HEK293T (cell line): ENCODE measurements at regions not wholly inside any gene's neighbourhood (a gene's known extent, or its start where the extent isn't known, plus 50 kb on each side); places are given as distances from the start of the nearest gene placed in this dataset.

ENCODE experiments used
- CTCF ChIA-PET: fragments of 350-600 bp; formaldehyde crosslinking; extraction: SDS; loops from one replicate; lab custom pipeline; 2021; ENCODE audit warnings: antibody characterized with exemption, inconsistent platforms; lab: Yijun Ruan, JAX
- POLR2A ChIA-PET: fragments of 350-600 bp; formaldehyde crosslinking; extraction: SDS; loops from one replicate; lab custom pipeline; 2020; ENCODE audit warnings: antibody characterized with exemption, inconsistent platforms; lab: Yijun Ruan, JAX
- DNase-seq: peaks from one replicate; pipeline ENCODE4 v3.0.0; 2012; ENCODE audit warnings: mixed read lengths; ENCODE audit errors: extremely low spot score
- ARNT ChIP-seq: fragments of 450-650 bp; IDR thresholded peaks from 2 replicates; pipeline ENCODE4 v1.6.1; 2017; ENCODE audit warnings: mild to moderate bottlenecking
- BHLHE40 ChIP-seq: fragments of 450-650 bp; IDR thresholded peaks from 2 replicates; pipeline ENCODE4 v1.6.1; 2016; ENCODE audit warnings: mild to moderate bottlenecking, moderate library complexity, borderline replicate concordance
- CTBP1 ChIP-seq: fragments of 450-650 bp; IDR thresholded peaks from 2 replicates; pipeline ENCODE4 v1.6.1; 2016; ENCODE audit warnings: borderline replicate concordance
- ELF4 ChIP-seq: fragments of 450-650 bp; IDR thresholded peaks from 2 replicates; pipeline ENCODE4 v1.6.1; 2017; ENCODE audit warnings: antibody characterized with exemption
- FOXA1 ChIP-seq: fragments of 450-650 bp; IDR thresholded peaks from 2 replicates; pipeline ENCODE4 v1.6.1; 2016; ENCODE audit warnings: mild to moderate bottlenecking
- FOXK2 ChIP-seq: fragments of 450-650 bp; IDR thresholded peaks from 2 replicates; pipeline ENCODE4 v1.6.1; 2016; ENCODE audit warnings: mild to moderate bottlenecking
- FOXM1 ChIP-seq: fragments of 450-650 bp; IDR thresholded peaks from 2 replicates; pipeline ENCODE4 v1.6.1; 2017; ENCODE audit warnings: mild to moderate bottlenecking, borderline replicate concordance
- HDGF ChIP-seq: fragments of 450-650 bp; IDR thresholded peaks from 2 replicates; pipeline ENCODE4 v1.6.1; 2017; ENCODE audit warnings: antibody characterized with exemption, borderline replicate concordance
- L3MBTL2 ChIP-seq: fragments of 450-650 bp; conservative IDR thresholded peaks from 2 replicates; pipeline ENCODE4 v1.6.1; 2016; ENCODE audit warnings: mild to moderate bottlenecking
- LEF1 ChIP-seq: fragments of 450-650 bp; IDR thresholded peaks from 2 replicates; pipeline ENCODE4 v1.6.1; 2017; ENCODE audit warnings: mild to moderate bottlenecking, borderline replicate concordance
- NFRKB ChIP-seq: fragments of 450-650 bp; IDR thresholded peaks from 2 replicates; pipeline ENCODE4 v1.6.1; 2016; ENCODE audit warnings: mild to moderate bottlenecking, moderate library complexity
- SP1 ChIP-seq: fragments of 450-650 bp; IDR thresholded peaks from 2 replicates; pipeline ENCODE4 v1.6.1; 2017
- SUZ12 ChIP-seq: fragments of 450-650 bp; IDR thresholded peaks from 2 replicates; pipeline ENCODE4 v1.6.1; 2016; ENCODE audit warnings: mild to moderate bottlenecking
- TARDBP ChIP-seq: fragments of 450-650 bp; IDR thresholded peaks from 2 replicates; pipeline ENCODE4 v1.6.1; 2016
- ZNF384 ChIP-seq: fragments of 450-650 bp; IDR thresholded peaks from 2 replicates; pipeline ENCODE4 v1.6.1; 2016
- TF ChIP-seq, protein P1 (sequence below): fragments of 450-650 bp; IDR thresholded peaks from 2 replicates; pipeline ENCODE4 v1.6.1; 2016

GRCh38 chr20:51116765-51117686 lies 94.1 kb upstream of the KCNG1 start:
- TF ChIP-seq FOXK2, result no peak
- no peak for TF ChIP-seq HDGF
- no peak for TF ChIP-seq ARNT
- no peak for TF ChIP-seq L3MBTL2
- TF ChIP-seq CTBP1, result no peak
- TF ChIP-seq BHLHE40, result no peak
- TF ChIP-seq ZNF384, result no peak
- no peak for TF ChIP-seq SUZ12
- TF ChIP-seq FOXA1, result no peak
- TF ChIP-seq TARDBP, result no peak
- TF ChIP-seq LEF1, result no peak
- TF ChIP-seq SP1, result no peak
- no peak for TF ChIP-seq FOXM1
- no peak for TF ChIP-seq NFRKB
- CTCF ChIA-PET, result interaction anchor here (1.1 kb wide), 1 partner anchor 143 kb away, joined by 3 read pairs; no protein-coding TSS in a partner anchor
- DNase-seq, result no peak
- POLR2A ChIA-PET, result no interaction called here

GRCh38 chr20:51111290-51111689 lies 88.4 kb upstream of the KCNG1 start:
- CTCF ChIA-PET, result interaction anchor here (0.6 kb wide), 1 partner anchor 128 kb away, joined by 4 read pairs; no protein-coding TSS in a partner anchor

GRCh38 chr20:51108638-51109363 lies 85.9 kb upstream of the KCNG1 start:
- POLR2A ChIA-PET, result no interaction called here
- no peak for TF ChIP-seq FOXM1
- TF ChIP-seq HDGF, result no peak
- TF ChIP-seq L3MBTL2, result no peak
- no peak for TF ChIP-seq BHLHE40
- no peak for TF ChIP-seq SP1
- TF ChIP-seq CTBP1, result no peak
- TF ChIP-seq, protein P1, sequence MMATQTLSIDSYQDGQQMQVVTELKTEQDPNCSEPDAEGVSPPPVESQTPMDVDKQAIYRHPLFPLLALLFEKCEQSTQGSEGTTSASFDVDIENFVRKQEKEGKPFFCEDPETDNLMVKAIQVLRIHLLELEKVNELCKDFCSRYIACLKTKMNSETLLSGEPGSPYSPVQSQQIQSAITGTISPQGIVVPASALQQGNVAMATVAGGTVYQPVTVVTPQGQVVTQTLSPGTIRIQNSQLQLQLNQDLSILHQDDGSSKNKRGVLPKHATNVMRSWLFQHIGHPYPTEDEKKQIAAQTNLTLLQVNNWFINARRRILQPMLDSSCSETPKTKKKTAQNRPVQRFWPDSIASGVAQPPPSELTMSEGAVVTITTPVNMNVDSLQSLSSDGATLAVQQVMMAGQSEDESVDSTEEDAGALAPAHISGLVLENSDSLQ, result no peak
- CTCF ChIA-PET, result no interaction called here

More at GRCh38 chr20:51111290-51111689, 88.4 kb upstream of the KCNG1 start:
- DNase-seq, result no peak
- POLR2A ChIA-PET, result no interaction called here
- TF ChIP-seq SP1 (no peak), SUZ12 (no peak), ELF4 (no peak), BHLHE40 (no peak), FOXK2 (no peak)

DNA sequence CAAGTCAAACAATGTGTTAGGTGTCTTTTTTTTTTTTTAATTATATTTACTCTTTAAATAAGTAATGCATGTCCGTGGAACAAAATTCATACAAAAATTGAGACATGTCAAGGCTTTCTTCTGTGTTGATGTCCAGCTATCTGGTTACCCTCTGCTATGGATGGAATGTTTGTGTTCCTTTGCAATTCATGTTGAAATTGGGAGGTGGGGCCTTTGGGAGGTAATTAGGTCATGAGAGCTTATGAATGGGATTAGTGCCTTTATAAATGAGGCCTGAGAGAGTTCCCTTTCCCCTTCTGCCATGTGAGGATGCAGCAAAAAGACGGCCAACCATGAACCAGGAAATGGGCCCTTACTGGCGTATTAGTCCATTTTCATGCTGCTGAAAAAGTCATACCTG lies 83.1 kb upstream of the KCNG1 start:
- ChIA-PET CTCF (no interaction called here), POLR2A (no interaction called here)
- no peak for DNase-seq
- TF ChIP-seq ARNT (no peak), BHLHE40 (no peak), LEF1 (no peak), TARDBP (no peak), CTBP1 (no peak), ELF4 (no peak), FOXK2 (no peak), SP1 (no peak), FOXM1 (no peak), L3MBTL2 (no peak), ZNF384 (no peak), HDGF (no peak), NFRKB (no peak), SUZ12 (no peak), FOXA1 (no peak)
- TF ChIP-seq, protein P1, result no peak

More at GRCh38 chr20:51108638-51109363, 85.9 kb upstream of the KCNG1 start:
- no peak for DNase-seq

DNA sequence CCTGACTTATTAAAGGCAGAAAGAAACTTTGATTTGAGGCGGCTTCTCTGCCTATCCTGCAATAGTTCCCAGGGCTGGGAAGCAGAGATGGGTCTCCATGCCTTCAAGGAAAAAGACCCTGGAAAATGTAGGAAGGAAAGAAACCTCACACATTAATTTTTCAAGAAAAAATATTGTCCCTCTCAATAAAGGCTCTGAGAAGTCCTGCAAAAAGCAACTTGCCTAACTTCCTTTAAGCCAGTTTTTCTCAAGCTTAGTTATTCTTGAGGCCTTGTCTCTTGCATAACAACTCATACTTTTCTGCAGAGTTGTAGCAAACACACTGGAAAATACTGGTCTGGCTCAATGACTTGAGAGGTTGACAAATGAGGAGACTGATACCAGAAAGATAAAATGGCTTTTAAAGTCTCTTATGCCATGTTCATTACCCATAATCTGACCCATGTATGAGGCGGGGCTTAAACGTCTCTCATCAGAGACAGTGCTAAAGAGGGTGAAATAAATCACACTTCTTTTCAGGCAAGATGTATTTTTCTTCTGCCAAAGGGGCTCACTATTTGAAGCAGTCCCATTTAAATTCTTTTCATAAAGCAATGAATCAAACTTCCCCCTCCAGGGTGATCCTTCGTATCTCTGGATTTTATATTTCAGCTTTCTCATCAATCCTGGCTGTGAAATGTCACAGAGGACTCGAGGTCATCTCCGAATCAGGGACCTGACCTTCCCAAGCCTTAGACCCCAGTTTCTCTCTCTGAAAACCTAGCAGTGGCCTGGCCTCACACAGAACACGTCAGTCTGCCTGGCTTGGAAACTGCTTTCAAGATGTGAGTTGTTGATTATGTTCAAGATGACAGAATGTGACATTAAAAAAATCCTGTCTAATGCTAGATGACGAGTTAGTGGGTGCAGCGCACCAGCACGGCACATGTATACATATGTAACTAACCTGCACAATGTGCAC lies 82.3 kb upstream of the KCNG1 start:
- no peak for DNase-seq
- POLR2A ChIA-PET, result no interaction called here
- CTCF ChIA-PET, result no interaction called here
- TF ChIP-seq ZNF384 (no peak), ELF4 (no peak), BHLHE40 (no peak), FOXM1 (no peak), NFRKB (no peak), TARDBP (no peak), FOXK2 (no peak), CTBP1 (no peak), SP1 (no peak), FOXA1 (no peak)

GRCh38 chr20:51100617-51101016 lies 77.7 kb upstream of the KCNG1 start:
- POLR2A ChIA-PET, result no interaction called here
- DNase-seq, result no peak
- CTCF ChIA-PET, result no interaction called here
- TF ChIP-seq ZNF384 (no peak), ARNT (no peak), BHLHE40 (no peak), FOXK2 (no peak), HDGF (no peak), TARDBP (no peak), ELF4 (no peak), SP1 (no peak)
- TF ChIP-seq, protein P1, result no peak
